ENCODE measurements at regions not wholly inside any gene's neighbourhood (a gene's known extent, or its start where the extent isn't known, plus 50 kb on each side); places are given as distances from the start of the nearest gene placed in this dataset.

- intact Hi-C loops (cut with micrococcal nuclease): no loop called here
- ChIA-PET CTCF (no interaction called here), POLR2A (no interaction called here), RAD21 (ENCODE audit: low non-redundant PET in 1 of 2, low total read pairs in 2 of 2, uncharacterized antibody in 2 of 2, unreplicated experiment in 2 of 2) (no interaction called here)
- Histone ChIP-seq H3K9me2 (ENCODE audit: insufficient read depth) (no peaks in the 10 kb centered on the region), H3K36me3 (ENCODE audit: control insufficient read depth in 1 of 2, insufficient read depth in 2 of 2, low read length in 2 of 2) (no peaks in the 10 kb centered on the region), H2AFZ (ENCODE audit: low read depth, low read length, poor library complexity, severe bottlenecking) (no peak overlapping the region), H3K27me3 (ENCODE audit: insufficient read depth, low read length) (no peaks in the 10 kb centered on the region), H3K4me1 (ENCODE audit: control insufficient read depth in 1 of 2, insufficient read depth in 2 of 2, low read length in 2 of 2) (peaks cover 8 to 14% of the 10 kb centered on the region in 2 experiments; a peak in 3 of 4 replicates), H4K20me1 (ENCODE audit: insufficient read depth) (no peaks in the 10 kb centered on the region), H3K9me3 (ENCODE audit: control insufficient read depth in 1 of 2, insufficient read depth in 1 of 2, low read depth in 1 of 2, low read length in 2 of 2) (no peaks in the 10 kb centered on the region), H3K4me3 (replicated peaks in 1 of 2; ENCODE audit: low read depth in 1 of 2, low read length in 2 of 2) (no peak overlapping the region), H3K9ac (ENCODE audit: low read length) (no peak overlapping the region), H3K4me2 (ENCODE audit: low read length) (no peak overlapping the region), H3K79me2 (ENCODE audit: insufficient read depth, low read length) (no peaks in the 10 kb centered on the region), H3K27ac (ENCODE audit: low read depth, low read length) (no peak overlapping the region)
- TF ChIP-seq SP1 (IDR thresholded peaks at IDR 0.05; ENCODE audit: low read depth) (no peak), RAD21 (IDR thresholded peaks at IDR 0.05; ENCODE audit: low read depth) (no peak), FOSL1 (IDR thresholded peaks at IDR 0.05; ENCODE audit: low read depth) (no peak), SIN3A (IDR thresholded peaks at IDR 0.05; ENCODE audit: low read depth) (no peak), ZNF274 (IDR thresholded peaks at IDR 0.05; ENCODE audit: low read depth, low read length) (no peak), TCF7L2 (IDR thresholded peaks at IDR 0.05; ENCODE audit: borderline replicate concordance, extremely low read depth, insufficient read depth, insufficient read length) (no peak), CTCF (IDR thresholded peaks at IDR 0.05 in 2 of 3, conservative IDR thresholded peaks at IDR 0.05 in 1 of 3; ENCODE audit: borderline replicate concordance in 1 of 3, insufficient read depth in 1 of 3, low read depth in 2 of 3, low read length in 2 of 3) (no peak), MAX (IDR thresholded peaks at IDR 0.05) (no peak), POLR2A (IDR thresholded peaks at IDR 0.05; ENCODE audit: borderline replicate concordance, extremely low read depth, insufficient read depth, insufficient read length) (no peak), POLR2AphosphoS5 (IDR thresholded peaks at IDR 0.05; ENCODE audit: low read depth, low read length) (no peak), EZH2phosphoT487 (IDR thresholded peaks at IDR 0.05; ENCODE audit: borderline replicate concordance) (no peak)
- ATAC-seq: no peak
- no peak for DNase-seq (ENCODE audit: low read depth, low spot score)
- no TSS peak for BruUV-seq (replicated peaks)
These were observed 348.4 kb upstream of the IL12A start for GRCh38 chr3:159640225-159640624.

All from HCT116 (cell line).